IMR-90 (cell line): ENCODE measurements at regions not wholly inside any gene's neighbourhood (a gene's known extent, or its start where the extent isn't known, plus 50 kb on each side); places are given as distances from the start of the nearest gene placed in this dataset.

ENCODE experiments used
- BHLHE40 ChIP-seq: fragments of 150-350 bp; IDR thresholded peaks from 2 replicates; pipeline ENCODE4 v1.6.1; 2016; ENCODE audit warnings: mild to moderate bottlenecking, low read depth, low read length
- CTCF ChIP-seq: conservative IDR thresholded peaks from 2 replicates; pipeline ENCODE4 v1.5.1; 2012; ENCODE audit warnings: mild to moderate bottlenecking, low read depth, low read length, improper control_type of control experiment
- MAFK ChIP-seq: IDR thresholded peaks from 2 replicates; pipeline ENCODE4 v1.6.1; 2012; ENCODE audit warnings: low read depth, low read length, improper control_type of control experiment
- MAZ ChIP-seq: IDR thresholded peaks from 2 replicates; pipeline ENCODE4 v1.6.1; 2012; ENCODE audit warnings: low read depth, mild to moderate bottlenecking, low read length, improper control_type of control experiment, moderate library complexity, borderline replicate concordance
- MXI1 ChIP-seq: IDR thresholded peaks from 2 replicates; pipeline ENCODE4 v1.6.1; 2012; ENCODE audit warnings: low read depth, mild to moderate bottlenecking, low read length, moderate library complexity, borderline replicate concordance
- NFE2L2 ChIP-seq: fragments of 150-350 bp; IDR thresholded peaks from 2 replicates; pipeline ENCODE4 v1.6.1; 2016; ENCODE audit warnings: low read depth, mild to moderate bottlenecking, low read length
- POLR2A ChIP-seq: IDR thresholded peaks from 2 replicates; pipeline ENCODE4 v1.6.1; 2012; ENCODE audit warnings: mild to moderate bottlenecking, low read depth, low read length
- RAD21 ChIP-seq: IDR thresholded peaks from 2 replicates; pipeline ENCODE4 v1.6.1; 2012; ENCODE audit warnings: low read length, improper control_type of control experiment
- RCOR1 ChIP-seq: IDR thresholded peaks from 2 replicates; pipeline ENCODE4 v1.6.1; 2012; ENCODE audit warnings: mild to moderate bottlenecking, low read length, improper control_type of control experiment; ENCODE audit not compliant: insufficient replicate concordance
- RFX5 ChIP-seq: IDR thresholded peaks from 2 replicates; pipeline ENCODE4 v1.8.0; 2012; ENCODE audit warnings: low read depth, mild to moderate bottlenecking, low read length, moderate library complexity
- SMC3 ChIP-seq: fragments of 150-350 bp; IDR thresholded peaks from 2 replicates; pipeline ENCODE4 v1.6.1; 2016; ENCODE audit warnings: low read depth, mild to moderate bottlenecking, antibody characterized with exemption, low read length, moderate library complexity
- USF2 ChIP-seq: fragments of 150-350 bp; IDR thresholded peaks from 2 replicates; pipeline ENCODE4 v1.6.1; 2017; ENCODE audit warnings: mild to moderate bottlenecking, antibody characterized with exemption, low read length, low read depth

DNA sequence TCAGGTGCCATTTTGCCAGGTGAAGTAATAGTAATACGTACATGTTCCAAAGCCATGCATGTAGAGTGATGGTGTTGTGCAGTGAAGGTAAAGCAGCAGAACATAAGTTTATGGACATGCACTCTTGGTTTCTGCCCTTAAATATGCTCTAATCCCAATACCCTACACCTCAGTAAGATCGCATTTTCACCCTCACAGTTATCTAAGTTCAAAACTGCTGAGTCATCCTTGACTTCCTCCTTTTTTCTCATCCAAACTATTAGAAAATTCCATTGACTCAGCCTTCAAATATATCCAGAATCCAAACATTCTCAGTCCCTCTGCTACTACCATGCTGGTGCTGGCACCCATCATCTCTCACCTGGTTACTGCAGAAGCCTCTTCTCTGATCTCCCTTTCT lies 652.9 kb upstream of the IGFBP7 start:
- TF ChIP-seq CTCF, result no peak
- no peak for TF ChIP-seq BHLHE40
- TF ChIP-seq POLR2A, result no peak
- TF ChIP-seq USF2, result no peak
- TF ChIP-seq MXI1, result no peak
- TF ChIP-seq MAFK, result peak; percentile 88
- TF ChIP-seq RAD21, result no peak
- no peak for TF ChIP-seq MAZ
- no peak for TF ChIP-seq RFX5
- no peak for TF ChIP-seq RCOR1
- TF ChIP-seq NFE2L2, result peak; percentile 98
- no peak for TF ChIP-seq SMC3
